H1 (cell line): ENCODE measurements at regions not wholly inside any gene's neighbourhood (a gene's known extent, or its start where the extent isn't known, plus 50 kb on each side); places are given as distances from the start of the nearest gene placed in this dataset.

Experiments used
- ASH2L ChIP-seq: fragments of 200-600, 300-600 bp; sonication (generic); IDR thresholded peaks from one replicate; pipeline ENCODE4 v1.7.1; 2017; ENCODE audit warnings: low read length
- CHD2 ChIP-seq: IDR thresholded peaks from 2 replicates; pipeline ENCODE4 v1.6.1; 2012; ENCODE audit warnings: low read length, improper control_type of control experiment
- CTBP2 ChIP-seq: IDR thresholded peaks from 2 replicates; pipeline ENCODE4 v1.7.0; 2011; ENCODE audit warnings: borderline replicate concordance, mild to moderate bottlenecking, moderate library complexity, mixed read lengths, low read length; ENCODE audit not compliant: insufficient read depth, insufficient read length
- POLR2A ChIP-seq, 2 experiments: IDR thresholded peaks; 1 replicate in 1 of 2; 2 replicates in 1 of 2; pipeline ENCODE4 v1.6.1; 2011; ENCODE audit warnings: low read depth in 2 of 2, low read length in 2 of 2, mild to moderate bottlenecking in 2 of 2; ENCODE audit errors: control extremely low read depth in 1 of 2
- SP1 ChIP-seq: IDR thresholded peaks from 2 replicates; pipeline ENCODE4 v1.6.1; 2011; ENCODE audit warnings: low read depth, low read length
- TF ChIP-seq, protein P1 (sequence below), 3 experiments: IDR thresholded peaks; 1 replicate in 2 of 3; 2 replicates in 1 of 3; pipeline versions ENCODE4 v1.5.1 to v1.6.1; 2011; ENCODE audit warnings: low read length in 3 of 3, mild to moderate bottlenecking in 3 of 3, inconsistent platforms in 2 of 3, low read depth in 1 of 3, moderate library complexity in 1 of 3; ENCODE audit not compliant: insufficient read depth in 1 of 3; ENCODE audit errors: control extremely low read depth in 1 of 3

DNA sequence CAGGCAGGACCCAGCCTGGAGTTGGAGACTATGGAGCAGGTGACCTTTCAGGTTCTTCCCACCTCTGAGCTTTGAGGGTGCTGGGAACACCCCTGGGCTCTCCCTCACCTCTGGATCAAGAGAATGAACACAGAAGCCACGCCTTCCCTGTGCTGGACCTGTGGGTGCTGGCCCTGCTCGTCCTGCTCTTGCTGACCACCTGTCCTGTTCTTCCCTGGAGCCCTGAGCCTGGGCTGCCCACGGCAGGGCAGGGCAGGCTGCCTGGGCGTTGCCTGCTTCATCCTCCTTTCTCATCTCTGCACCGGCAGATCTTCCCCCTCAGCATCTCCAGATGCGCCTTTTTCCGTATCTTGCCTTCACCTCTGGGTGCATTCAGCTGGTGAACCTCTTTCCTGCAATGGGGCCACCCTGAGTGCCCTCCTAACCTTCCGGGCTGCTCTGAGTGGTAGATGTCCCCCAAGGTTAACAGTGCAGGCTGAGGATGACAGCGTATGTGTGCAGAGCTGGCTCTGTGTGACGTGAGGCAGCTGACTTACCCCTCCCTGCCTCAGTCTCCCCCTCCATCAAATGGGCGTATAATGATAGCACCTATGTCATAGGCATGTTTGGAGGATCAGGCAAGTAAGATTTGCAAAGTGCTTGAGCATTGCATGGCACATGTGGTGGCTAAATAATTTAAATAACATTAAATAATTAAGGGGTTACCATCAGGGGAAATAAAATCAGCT is 225.8 kb upstream of the CIBAR2 start (continued):
- TF ChIP-seq ASH2L (no peak), CHD2 (no peak), POLR2A (IDR thresholded peaks at IDR 0.05; ENCODE audit: control extremely low read depth in 1 of 2, low read depth in 2 of 2, low read length in 2 of 2) (no peak), CTBP2 (no peak), SP1 (no peak)
- TF ChIP-seq, protein P1, sequence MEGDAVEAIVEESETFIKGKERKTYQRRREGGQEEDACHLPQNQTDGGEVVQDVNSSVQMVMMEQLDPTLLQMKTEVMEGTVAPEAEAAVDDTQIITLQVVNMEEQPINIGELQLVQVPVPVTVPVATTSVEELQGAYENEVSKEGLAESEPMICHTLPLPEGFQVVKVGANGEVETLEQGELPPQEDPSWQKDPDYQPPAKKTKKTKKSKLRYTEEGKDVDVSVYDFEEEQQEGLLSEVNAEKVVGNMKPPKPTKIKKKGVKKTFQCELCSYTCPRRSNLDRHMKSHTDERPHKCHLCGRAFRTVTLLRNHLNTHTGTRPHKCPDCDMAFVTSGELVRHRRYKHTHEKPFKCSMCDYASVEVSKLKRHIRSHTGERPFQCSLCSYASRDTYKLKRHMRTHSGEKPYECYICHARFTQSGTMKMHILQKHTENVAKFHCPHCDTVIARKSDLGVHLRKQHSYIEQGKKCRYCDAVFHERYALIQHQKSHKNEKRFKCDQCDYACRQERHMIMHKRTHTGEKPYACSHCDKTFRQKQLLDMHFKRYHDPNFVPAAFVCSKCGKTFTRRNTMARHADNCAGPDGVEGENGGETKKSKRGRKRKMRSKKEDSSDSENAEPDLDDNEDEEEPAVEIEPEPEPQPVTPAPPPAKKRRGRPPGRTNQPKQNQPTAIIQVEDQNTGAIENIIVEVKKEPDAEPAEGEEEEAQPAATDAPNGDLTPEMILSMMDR (IDR thresholded peaks at IDR 0.05; ENCODE audit: control extremely low read depth in 1 of 3, insufficient read depth in 1 of 3, low read depth in 1 of 3, low read length in 3 of 3), result no peak
